Embryonic facial prominence (tissue), 1 donor: ENCODE measurements at regions not wholly inside any gene's neighbourhood (a gene's known extent, or its start where the extent isn't known, plus 50 kb on each side); places are given as distances from the start of the nearest gene placed in this dataset.

Source experiments
- DNase-seq: peaks from one replicate; pipeline ENCODE4 v3.0.0-alpha.2; 2016; ENCODE audit errors: extremely low spot score

DNA sequence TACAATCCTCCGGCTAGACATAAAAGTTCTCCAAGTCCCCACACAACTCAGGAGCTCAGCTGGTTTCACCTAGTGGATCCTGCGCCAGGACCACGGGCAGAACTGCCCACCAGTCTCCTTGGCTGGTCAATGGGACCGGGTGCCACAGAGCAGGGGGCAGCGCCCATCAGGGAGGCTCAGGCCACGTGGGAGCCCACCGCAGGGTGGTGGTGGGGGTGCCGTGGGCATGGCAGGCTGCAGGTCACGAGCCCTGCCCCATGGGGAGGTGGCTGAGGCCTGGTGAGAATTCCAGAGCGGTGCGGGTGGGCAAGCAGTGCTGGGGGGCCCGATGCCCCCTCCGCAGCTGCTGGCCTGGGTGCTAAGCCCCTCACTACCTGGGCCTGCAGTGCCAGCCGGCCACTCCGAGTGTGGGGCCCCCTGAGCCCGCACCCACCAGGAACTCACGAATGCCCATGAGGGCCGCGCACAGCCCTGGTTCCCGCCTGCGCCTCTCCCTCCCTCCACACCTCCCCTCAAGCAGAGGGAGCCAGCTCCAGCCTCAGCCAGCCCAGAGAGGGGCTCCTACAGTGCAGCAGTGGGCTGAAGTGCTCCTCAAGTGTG, 1091.9 kb upstream of the TENM4 start:
- no peak for DNase-seq

DNA sequence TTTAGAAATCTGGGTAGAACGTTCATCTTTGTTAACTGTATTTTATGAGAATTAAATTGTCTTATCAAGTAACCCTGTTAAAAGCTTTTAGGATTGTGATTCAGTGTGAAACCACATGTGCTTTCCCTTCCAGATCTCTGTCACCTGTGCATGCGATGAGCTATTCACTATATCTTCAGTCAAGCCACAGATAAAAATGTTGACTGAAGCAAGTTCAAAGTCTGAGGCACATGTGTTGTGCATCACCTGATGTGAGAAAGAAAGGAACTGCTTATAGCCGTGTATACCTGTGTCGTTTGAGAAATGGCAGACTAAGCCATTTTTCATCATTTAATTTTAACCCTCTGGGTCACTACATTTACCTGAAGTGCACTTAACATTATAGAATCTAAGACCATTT, 1088.9 kb upstream of the TENM4 start:
- no peak for DNase-seq

DNA sequence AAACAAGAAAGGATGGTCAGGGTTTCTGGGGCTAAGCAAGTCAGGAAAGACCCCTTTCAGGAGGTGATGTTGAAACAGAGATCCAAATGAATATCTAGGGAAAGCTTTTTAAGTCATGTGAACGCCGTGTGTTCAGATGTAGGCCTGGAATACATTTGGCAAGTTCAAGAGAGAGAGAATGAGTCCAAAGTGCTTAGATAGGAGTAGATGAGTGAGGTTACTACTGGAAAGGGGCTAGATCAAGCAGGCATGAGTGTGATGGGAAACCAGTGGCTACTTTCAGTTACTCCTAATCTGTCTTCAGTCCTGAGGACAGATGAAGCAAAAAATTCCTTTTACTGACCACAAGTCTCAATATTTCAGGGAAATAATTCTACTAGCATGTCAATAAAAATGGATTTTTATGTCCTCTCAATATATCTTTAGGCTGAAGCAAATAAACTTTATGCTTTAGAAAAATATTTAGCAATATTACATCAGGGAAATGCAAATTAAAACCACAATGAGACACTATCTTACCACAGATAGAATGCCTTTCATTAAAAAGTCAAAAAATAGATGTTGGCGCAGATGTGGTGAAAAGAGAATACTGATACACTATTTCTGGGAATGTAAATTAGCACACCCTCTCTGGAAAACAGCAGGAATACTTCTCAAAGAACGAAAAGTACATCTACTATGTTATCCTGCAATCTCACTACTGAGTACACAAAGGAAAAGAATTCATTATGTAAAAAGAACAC, 1085.0 kb upstream of the TENM4 start:
- DNase-seq = no peak

DNA sequence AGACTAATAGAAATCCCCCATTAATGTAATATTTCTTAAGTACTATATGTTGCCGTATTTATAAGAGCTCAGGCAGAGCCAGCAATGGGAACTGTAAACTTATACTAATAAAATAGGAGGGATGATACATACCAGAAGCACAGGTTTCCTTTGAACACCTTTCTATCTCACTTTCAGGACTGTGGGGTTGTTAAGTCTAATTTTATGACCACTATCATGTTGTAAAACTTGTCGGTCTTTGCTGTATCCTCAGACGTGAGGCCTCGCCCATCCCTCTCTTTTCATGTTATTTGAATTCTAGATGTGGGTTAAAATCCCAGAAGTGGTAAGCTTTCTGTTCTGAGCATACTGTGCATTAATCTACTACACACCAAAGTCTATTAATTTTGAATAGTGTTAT, 1083.5 kb upstream of the TENM4 start:
- no peak for DNase-seq

DNA sequence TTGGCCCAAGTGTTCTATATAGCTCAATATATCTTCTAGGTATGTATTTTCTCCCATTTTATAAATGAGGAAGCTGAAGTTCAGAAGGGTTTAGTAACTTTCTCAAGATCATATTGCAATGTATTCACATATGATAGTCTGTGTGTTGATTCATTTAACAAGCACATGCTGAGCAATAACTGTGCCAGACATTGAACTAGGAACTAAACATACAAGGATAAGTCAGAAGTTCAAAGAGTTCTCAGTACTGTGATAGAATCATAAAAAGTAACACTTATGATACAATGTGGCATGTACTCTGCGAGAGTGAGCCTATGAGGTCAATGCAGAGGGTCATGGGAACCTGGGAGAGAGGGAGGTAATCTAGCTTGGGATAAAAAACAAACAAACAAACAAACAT, 1082.2 kb upstream of the TENM4 start:
- no peak for DNase-seq

DNA sequence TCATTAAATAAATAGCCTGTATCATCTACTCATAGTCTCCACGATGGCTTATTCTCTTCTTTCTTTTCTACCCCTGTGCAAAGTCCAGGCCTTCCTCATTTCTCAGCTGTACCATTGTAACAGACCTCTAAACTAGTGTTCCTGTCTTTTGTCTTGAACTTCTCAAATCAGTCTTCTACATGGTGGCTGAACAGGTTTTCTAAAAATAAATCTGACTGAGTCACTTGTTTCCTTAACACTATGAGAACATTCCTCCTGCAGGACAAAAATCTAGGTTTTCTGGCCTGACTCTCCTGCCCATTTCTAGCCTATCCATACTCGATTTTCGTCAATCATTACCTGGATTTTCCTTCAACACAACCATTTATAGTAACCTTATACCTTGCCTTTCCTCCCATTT, 1080.8 kb upstream of the TENM4 start:
- DNase-seq = no peak

GRCh38 chr11:80520507-80520887, 1079.7 kb upstream of the TENM4 start:
- DNase-seq = no peak

GRCh38 chr11:80519596-80520506, 1079.0 kb upstream of the TENM4 start:
- no peak for DNase-seq

DNA sequence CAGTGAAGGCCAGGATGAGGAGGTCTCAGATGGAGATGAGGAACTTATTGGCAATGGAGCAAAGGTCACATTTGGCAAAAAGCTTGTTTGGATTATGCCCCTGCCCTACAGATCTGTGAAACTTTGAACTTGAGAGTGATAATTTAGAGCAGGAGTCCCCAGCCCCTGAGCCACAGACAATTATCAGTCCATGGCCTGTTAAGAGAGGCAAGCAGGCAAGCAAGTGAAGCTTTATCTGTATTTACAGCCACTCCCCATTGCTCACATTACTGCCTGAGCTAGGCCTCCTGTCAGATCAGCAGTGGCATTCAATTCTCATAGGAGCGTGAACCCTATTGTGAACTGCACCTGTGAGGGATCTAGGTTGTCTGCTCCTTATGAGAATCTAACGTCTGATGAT, 1076.9 kb upstream of the TENM4 start:
- DNase-seq = no peak

DNA sequence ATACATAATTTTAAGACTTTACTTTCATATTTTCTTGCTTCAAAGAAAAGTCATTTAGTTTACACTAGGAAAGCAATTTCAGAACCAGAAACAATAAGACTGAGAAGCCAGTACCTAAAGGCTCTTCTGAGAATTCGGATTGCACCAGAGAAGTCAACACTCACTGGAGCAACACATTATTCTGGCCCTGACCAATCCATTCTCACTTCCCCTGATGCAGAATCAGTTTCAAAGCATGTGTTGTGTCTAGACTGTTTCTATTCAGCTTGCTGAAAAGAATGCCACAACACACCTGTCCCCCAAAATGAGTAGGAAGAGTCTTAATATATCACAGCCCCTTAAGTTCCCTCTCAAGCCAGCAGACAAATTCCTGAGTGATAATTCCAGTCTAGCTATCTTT, 1074.3 kb upstream of the TENM4 start:
- no peak for DNase-seq

GRCh38 chr11:80512491-80512890, 1071.7 kb upstream of the TENM4 start:
- DNase-seq = no peak

GRCh38 chr11:80505771-80506170, 1064.9 kb upstream of the TENM4 start:
- no peak for DNase-seq

GRCh38 chr11:80503990-80504389, 1063.2 kb upstream of the TENM4 start:
- no peak for DNase-seq

- no peak for DNase-seq
These were observed 1061.7 kb upstream of the TENM4 start for GRCh38 chr11:80502511-80502910.

GRCh38 chr11:80495116-80495515, 1054.3 kb upstream of the TENM4 start:
- DNase-seq = no peak

DNA sequence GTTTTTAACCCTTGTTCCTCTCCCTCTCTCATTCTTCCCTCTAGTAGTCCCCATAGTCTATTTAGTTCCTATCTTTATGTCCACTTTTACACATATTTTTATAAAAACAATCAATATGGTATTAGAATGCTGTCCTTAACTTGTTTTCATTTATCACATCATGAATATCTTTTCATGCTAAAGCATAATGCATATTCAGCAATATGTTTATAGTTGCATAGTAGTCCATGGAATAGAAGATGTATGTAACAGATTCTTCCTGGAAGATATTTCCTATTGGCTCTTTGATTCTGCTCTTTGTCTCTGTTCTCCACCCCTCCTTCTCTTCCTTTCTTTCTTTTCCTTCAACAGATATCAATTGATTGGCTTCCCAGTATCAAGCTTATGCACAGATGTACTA, 1047.1 kb upstream of the TENM4 start:
- no peak for DNase-seq

- DNase-seq = no peak
These were observed 1045.8 kb upstream of the TENM4 start for GRCh38 chr11:80486678-80487077.

DNA sequence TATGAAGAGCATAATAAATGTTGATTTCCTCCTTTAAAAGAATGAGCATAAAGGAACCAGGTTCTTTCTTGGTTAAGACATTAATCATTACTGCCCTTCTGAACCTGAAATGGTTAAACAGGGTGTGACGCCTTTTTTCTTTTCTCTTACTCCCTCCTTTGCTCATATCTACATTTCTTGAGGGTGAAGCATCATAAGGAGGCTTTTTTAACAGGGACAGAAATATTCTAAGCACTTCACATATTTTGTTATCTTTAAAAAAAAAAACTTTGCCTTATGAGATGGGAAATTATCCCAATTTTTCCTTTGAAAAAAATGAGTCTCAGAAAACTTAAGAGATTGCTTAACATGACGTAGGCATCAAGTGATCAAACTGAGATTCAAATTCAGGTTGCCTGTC, 1036.3 kb upstream of the TENM4 start:
- DNase-seq = no peak

DNA sequence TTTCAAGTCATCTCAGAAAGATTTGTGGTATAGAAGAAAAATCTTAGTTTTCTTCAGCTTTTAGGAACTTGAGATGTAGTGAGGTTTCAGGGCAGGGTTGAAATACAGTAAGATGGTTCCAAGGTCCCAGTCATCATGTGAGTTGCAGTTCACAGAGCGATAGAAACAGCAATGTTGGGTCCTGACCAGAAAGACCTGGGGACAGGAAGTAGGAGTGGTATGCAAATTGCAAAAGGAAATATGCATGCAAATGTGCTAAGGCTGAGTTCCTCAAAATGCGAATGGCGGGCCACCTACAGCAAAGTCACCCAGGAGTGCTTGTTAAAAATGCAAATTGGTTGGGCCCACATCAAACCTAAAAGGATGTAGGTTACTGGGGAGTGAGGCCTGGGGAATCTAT, 1032.7 kb upstream of the TENM4 start:
- DNase-seq = no peak

GRCh38 chr11:80469871-80470270, 1029.0 kb upstream of the TENM4 start:
- no peak for DNase-seq

DNA sequence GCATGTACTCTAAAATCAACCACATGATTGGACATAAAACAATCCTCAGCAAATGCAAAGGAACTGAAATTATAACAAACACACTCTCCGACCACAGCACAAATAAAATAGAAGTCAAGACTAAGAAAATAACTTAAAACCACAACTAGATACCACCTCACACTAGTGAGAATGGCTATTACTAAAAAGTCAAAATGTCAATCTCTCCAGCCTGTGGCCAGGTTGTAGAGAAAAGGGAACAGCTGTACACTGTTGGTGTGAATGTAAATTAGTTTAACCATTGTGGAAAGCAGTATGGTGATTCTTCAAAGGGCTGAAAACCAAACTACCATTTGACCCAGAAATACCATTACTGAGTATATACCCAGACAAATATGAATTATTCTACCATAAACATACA, 1025.7 kb upstream of the TENM4 start:
- DNase-seq = no peak

DNA sequence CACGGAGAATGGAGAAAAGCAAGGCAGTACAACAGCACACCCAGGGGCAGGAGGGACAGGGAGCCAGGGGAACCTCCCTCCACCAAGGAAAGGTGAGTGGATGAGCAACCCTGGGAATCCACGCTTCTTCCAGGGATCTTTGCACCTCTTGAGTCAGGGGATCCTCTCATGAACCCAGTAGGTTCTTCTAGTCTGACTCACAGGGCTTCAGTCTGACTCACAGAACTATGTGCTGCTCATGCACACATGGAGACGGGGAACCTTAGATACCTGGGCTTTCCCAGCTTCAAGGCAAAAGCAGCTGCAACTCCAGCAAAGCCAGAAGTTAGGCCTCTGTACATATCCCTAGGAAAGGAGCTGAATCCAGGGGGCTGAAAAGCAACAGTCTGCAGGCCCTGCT, 1021.4 kb upstream of the TENM4 start:
- no peak for DNase-seq

DNA sequence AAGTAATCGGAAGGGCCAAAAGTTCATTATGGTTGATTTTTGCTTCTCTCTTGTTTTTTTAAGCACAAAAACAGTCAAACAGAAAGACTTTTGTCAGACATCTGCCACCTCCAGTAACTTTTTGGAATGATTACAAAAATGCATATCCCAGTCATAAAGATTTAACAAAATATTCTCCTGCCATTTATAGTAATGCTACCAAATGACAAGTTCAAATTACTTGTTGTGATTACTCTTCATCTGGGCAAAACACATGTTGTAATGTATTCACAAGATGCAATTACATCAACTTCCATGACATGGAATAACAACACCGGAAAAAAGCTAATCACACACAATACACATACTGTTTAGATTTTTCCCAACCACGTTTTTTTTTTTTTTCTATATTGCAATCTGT, 1017.5 kb upstream of the TENM4 start:
- DNase-seq = no peak
